ENCODE measurements at regions not wholly inside any gene's neighbourhood (a gene's known extent, or its start where the extent isn't known, plus 50 kb on each side); places are given as distances from the start of the nearest gene placed in this dataset.

DNA sequence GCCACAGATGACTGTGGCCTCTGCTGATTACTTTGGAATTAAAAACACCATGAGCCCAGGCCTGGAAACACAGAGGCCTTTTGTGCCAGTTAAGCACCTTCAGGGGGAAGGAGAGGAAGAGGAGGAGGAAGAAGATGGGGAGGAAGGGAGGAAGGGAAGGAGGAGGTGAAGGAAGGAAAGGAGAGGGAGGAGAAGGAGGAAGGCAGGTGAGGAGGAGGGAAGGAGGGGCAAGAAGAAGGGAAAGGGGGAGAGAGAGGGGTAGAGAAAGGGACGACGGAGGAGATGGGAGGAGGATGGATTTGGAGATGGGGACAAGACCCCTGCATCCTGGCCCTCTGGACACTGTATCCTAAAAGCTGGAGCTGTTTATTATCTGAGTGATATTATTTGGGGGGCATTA, 231.0 kb downstream of the UQCRFS1 start:
- Histone ChIP-seq H3K79me1 (ENCODE audit: low read depth, low read length) (no peaks in the 10 kb centered on the region), H3K27me3 (ENCODE audit: control insufficient read depth in 3 of 3, insufficient read depth in 3 of 3, low read depth in 1 of 3, low read length in 3 of 3) (no peaks in the 10 kb centered on the region)
- WGBS, 2 donors (ENCODE audit: extremely low coverage in 2 of 2, insufficient read length in 2 of 2, insufficient replicate concordance in 1 of 2): 100% methylated on average over 2 of the region's 2 CpGs

DNA sequence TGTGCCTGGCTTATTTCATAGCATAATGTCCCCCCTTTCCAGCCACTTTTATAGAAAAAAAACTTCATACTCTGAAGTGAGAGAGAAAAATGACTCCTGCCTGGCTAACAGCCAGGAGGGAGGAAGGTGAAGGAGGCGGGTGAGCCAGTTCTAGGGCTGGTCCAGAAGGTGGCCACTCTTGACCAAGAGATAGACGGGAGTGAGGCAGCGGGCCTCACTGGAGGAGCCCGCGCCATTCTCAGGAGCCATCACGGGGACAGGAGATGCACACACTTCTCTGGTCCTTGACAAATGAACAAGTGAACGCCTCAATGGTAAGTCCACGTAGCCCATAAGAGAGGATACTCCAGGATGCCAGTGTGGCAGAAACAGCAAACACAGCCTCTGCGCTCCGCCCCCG, 231.4 kb downstream of the UQCRFS1 start:
- Histone ChIP-seq H3K4me1 (ENCODE audit: control insufficient read depth in 2 of 2, insufficient read depth in 1 of 2, low read depth in 1 of 2, low read length in 2 of 2) (no peaks in the 10 kb centered on the region), H2BK5ac (ENCODE audit: low read length) (no peak overlapping the region)

More for the DNA sequence above, 231.0 kb downstream of the UQCRFS1 start:
- Histone ChIP-seq H2BK15ac (ENCODE audit: low read length) (no peak overlapping the region), H3K14ac (ENCODE audit: low read length) (no peak overlapping the region), H2AFZ (ENCODE audit: low read length) (no peak overlapping the region), H2BK5ac (ENCODE audit: low read length) (no peak overlapping the region), H4K91ac (ENCODE audit: low read depth, low read length, poor library complexity) (no peak overlapping the region), H3K4me2 (ENCODE audit: insufficient read depth, low read length, poor library complexity, severe bottlenecking) (no peak overlapping the region), H3K18ac (ENCODE audit: low read length) (no peak overlapping the region), H3K9ac (ENCODE audit: low read depth, low read length, poor library complexity) (no peak overlapping the region), H3K4ac (ENCODE audit: low read length) (no peak overlapping the region), H3K4me3 (ENCODE audit: low read length in 2 of 2) (no peak overlapping the region), H2BK120ac (ENCODE audit: low read depth, low read length) (no peak overlapping the region), H2AK5ac (ENCODE audit: low read depth, low read length) (no peak overlapping the region), H3K36me3 (replicated peaks in 1 of 2; ENCODE audit: control insufficient read depth in 2 of 2, insufficient read depth in 2 of 2, low read length in 2 of 2) (no peaks in the 10 kb centered on the region), H3K23ac (ENCODE audit: low read depth, low read length, poor library complexity) (no peak overlapping the region), H3K27ac (replicated peaks; ENCODE audit: low read length) (no peak overlapping the region), H3K9me3 (replicated peaks in 1 of 2; ENCODE audit: control insufficient read depth in 2 of 2, insufficient read depth in 1 of 2, low read depth in 1 of 2, low read length in 2 of 2) (no peaks in the 10 kb centered on the region), H4K8ac (ENCODE audit: low read depth, low read length) (no peak overlapping the region), H2BK12ac (ENCODE audit: low read length) (no peak overlapping the region), H3K4me1 (ENCODE audit: control insufficient read depth in 2 of 2, insufficient read depth in 1 of 2, low read depth in 1 of 2, low read length in 2 of 2) (no peaks in the 10 kb centered on the region)
- DNase-seq (ENCODE audit: low spot score): no peak

DNA sequence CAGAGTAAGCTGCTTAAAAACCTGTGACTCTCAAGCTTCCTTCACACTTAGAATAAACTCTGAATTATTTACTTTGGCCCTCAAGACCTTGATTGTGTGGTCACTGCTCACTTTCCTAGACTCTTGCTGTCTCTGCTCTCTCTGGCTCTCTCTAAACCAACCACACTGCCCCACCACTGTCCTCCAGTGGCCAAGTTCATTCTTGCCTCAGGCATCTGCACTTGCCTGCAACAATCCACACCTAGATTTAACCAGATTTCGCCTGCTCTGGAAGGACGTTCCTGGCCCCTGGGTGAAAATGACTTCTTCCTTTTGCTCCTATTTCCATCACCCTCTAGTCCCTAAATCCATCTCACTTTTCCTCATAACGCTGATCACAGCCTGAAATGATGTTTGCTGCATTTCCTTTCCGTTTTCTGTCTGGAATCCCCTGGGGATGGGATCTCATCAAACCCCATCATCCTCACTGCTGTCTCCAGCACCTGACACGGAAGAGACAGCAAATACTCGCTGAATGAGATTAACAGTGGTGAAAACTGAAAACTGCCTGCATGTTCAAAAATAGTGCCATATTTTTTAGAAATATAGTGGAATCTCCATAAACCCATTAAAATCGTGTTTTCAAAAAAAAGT, 232.6 kb downstream of the UQCRFS1 start:
- Histone ChIP-seq H4K8ac (ENCODE audit: low read depth, low read length) (no peak overlapping the region), H2AK5ac (ENCODE audit: low read depth, low read length) (no peak overlapping the region), H3K27ac (replicated peaks; ENCODE audit: low read length) (no peak overlapping the region)

More for the DNA sequence above, 231.4 kb downstream of the UQCRFS1 start:
- Histone ChIP-seq H3K79me1 (ENCODE audit: low read depth, low read length) (no peaks in the 10 kb centered on the region), H2BK120ac (ENCODE audit: low read depth, low read length) (no peak overlapping the region), H3K36me3 (replicated peaks in 1 of 2; ENCODE audit: control insufficient read depth in 2 of 2, insufficient read depth in 2 of 2, low read length in 2 of 2) (no peaks in the 10 kb centered on the region), H3K27ac (replicated peaks; ENCODE audit: low read length) (no peak overlapping the region), H3K9ac (ENCODE audit: low read depth, low read length, poor library complexity) (no peak overlapping the region), H2AK5ac (ENCODE audit: low read depth, low read length) (no peak overlapping the region), H3K4me3 (ENCODE audit: low read length in 2 of 2) (no peak overlapping the region), H4K8ac (ENCODE audit: low read depth, low read length) (no peak overlapping the region), H3K9me3 (replicated peaks in 1 of 2; ENCODE audit: control insufficient read depth in 2 of 2, insufficient read depth in 1 of 2, low read depth in 1 of 2, low read length in 2 of 2) (no peaks in the 10 kb centered on the region), H3K4me2 (ENCODE audit: insufficient read depth, low read length, poor library complexity, severe bottlenecking) (no peak overlapping the region), H3K18ac (ENCODE audit: low read length) (no peak overlapping the region), H2BK12ac (ENCODE audit: low read length) (no peak overlapping the region), H2AFZ (ENCODE audit: low read length) (no peak overlapping the region), H3K27me3 (ENCODE audit: control insufficient read depth in 3 of 3, insufficient read depth in 3 of 3, low read depth in 1 of 3, low read length in 3 of 3) (no peaks in the 10 kb centered on the region), H3K23ac (ENCODE audit: low read depth, low read length, poor library complexity) (no peak overlapping the region), H4K91ac (ENCODE audit: low read depth, low read length, poor library complexity) (no peak overlapping the region), H3K14ac (ENCODE audit: low read length) (no peak overlapping the region), H2BK15ac (ENCODE audit: low read length) (no peak overlapping the region), H3K4ac (ENCODE audit: low read length) (no peak overlapping the region)
- WGBS, 2 donors (ENCODE audit: extremely low coverage in 2 of 2, insufficient read length in 2 of 2, insufficient replicate concordance in 1 of 2): no CpG with 5 or more reads among the region's 11 CpGs
- DNase-seq (ENCODE audit: low spot score): no peak

DNA sequence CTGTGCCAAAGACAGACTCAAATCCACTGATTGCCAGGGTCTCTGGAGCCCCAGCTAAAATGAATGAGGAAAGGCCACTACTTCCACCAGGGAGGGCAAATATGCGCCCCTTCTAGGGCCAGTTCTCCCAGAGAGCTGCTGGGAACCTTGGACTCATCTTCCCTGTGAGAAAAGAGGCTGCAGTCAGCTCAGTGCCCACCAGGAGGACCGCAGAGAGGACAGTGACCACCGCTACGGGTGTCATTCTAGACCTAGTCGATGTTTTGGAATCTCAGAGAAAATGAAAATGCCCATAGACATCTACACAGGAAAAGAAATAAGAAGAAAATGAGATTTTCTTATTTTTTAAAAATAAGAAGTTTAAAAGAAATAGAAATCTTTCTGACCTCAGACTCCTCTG, 235.1 kb downstream of the UQCRFS1 start:
- H3K4ac ChIP-seq (ENCODE audit: low read length): no peak overlapping the region
- no peak overlapping the region for H3K9ac ChIP-seq (ENCODE audit: low read depth, low read length, poor library complexity)
- no peak overlapping the region for H2BK5ac ChIP-seq (ENCODE audit: low read length)
- H2BK12ac ChIP-seq (ENCODE audit: low read length): no peak overlapping the region
- no peak overlapping the region for H3K18ac ChIP-seq (ENCODE audit: low read length)
- H3K4me1 ChIP-seq (ENCODE audit: control insufficient read depth in 2 of 2, insufficient read depth in 1 of 2, low read depth in 1 of 2, low read length in 2 of 2): no peaks in the 10 kb centered on the region
- H3K36me3 ChIP-seq (replicated peaks in 1 of 2; ENCODE audit: control insufficient read depth in 2 of 2, insufficient read depth in 2 of 2, low read length in 2 of 2): no peaks in the 10 kb centered on the region
- no peak overlapping the region for H4K91ac ChIP-seq (ENCODE audit: low read depth, low read length, poor library complexity)
- WGBS, 2 donors (ENCODE audit: extremely low coverage in 2 of 2, insufficient read length in 2 of 2, insufficient replicate concordance in 1 of 2): no CpG with 5 or more reads among the region's 5 CpGs
- no peaks in the 10 kb centered on the region for H3K27me3 ChIP-seq (ENCODE audit: control insufficient read depth in 3 of 3, insufficient read depth in 3 of 3, low read depth in 1 of 3, low read length in 3 of 3)
- no peak overlapping the region for H4K8ac ChIP-seq (ENCODE audit: low read depth, low read length)
- H2BK120ac ChIP-seq (ENCODE audit: low read depth, low read length): no peak overlapping the region
- no peak overlapping the region for H3K27ac ChIP-seq (replicated peaks; ENCODE audit: low read length)
- no peak overlapping the region for H2AK5ac ChIP-seq (ENCODE audit: low read depth, low read length)
- H3K9me3 ChIP-seq (replicated peaks in 1 of 2; ENCODE audit: control insufficient read depth in 2 of 2, insufficient read depth in 1 of 2, low read depth in 1 of 2, low read length in 2 of 2): no peaks in the 10 kb centered on the region
- no peak overlapping the region for H2BK15ac ChIP-seq (ENCODE audit: low read length)
- H3K79me1 ChIP-seq (ENCODE audit: low read depth, low read length): no peaks in the 10 kb centered on the region
- H2AFZ ChIP-seq (ENCODE audit: low read length): no peak overlapping the region
- no peak overlapping the region for H3K4me3 ChIP-seq (ENCODE audit: low read length in 2 of 2)
- DNase-seq (ENCODE audit: low spot score): no peak
- no peak overlapping the region for H3K4me2 ChIP-seq (ENCODE audit: insufficient read depth, low read length, poor library complexity, severe bottlenecking)
- H3K14ac ChIP-seq (ENCODE audit: low read length): no peak overlapping the region
- no peak overlapping the region for H3K23ac ChIP-seq (ENCODE audit: low read depth, low read length, poor library complexity)

More for the DNA sequence above, 232.6 kb downstream of the UQCRFS1 start:
- no peaks in the 10 kb centered on the region for H3K9me3 ChIP-seq (replicated peaks in 1 of 2; ENCODE audit: control insufficient read depth in 2 of 2, insufficient read depth in 1 of 2, low read depth in 1 of 2, low read length in 2 of 2)
- H3K27me3 ChIP-seq (ENCODE audit: control insufficient read depth in 3 of 3, insufficient read depth in 3 of 3, low read depth in 1 of 3, low read length in 3 of 3): no peaks in the 10 kb centered on the region
- no peak overlapping the region for H3K18ac ChIP-seq (ENCODE audit: low read length)
- H3K14ac ChIP-seq (ENCODE audit: low read length): no peak overlapping the region
- H3K4ac ChIP-seq (ENCODE audit: low read length): no peak overlapping the region
- no peak overlapping the region for H3K9ac ChIP-seq (ENCODE audit: low read depth, low read length, poor library complexity)
- no peak overlapping the region for H2BK12ac ChIP-seq (ENCODE audit: low read length)
- no peak overlapping the region for H2BK15ac ChIP-seq (ENCODE audit: low read length)
- H4K91ac ChIP-seq (ENCODE audit: low read depth, low read length, poor library complexity): no peak overlapping the region
- H2BK5ac ChIP-seq (ENCODE audit: low read length): no peak overlapping the region
- H2AFZ ChIP-seq (ENCODE audit: low read length): no peak overlapping the region
- no peak for DNase-seq (ENCODE audit: low spot score)
- no peaks in the 10 kb centered on the region for H3K4me1 ChIP-seq (ENCODE audit: control insufficient read depth in 2 of 2, insufficient read depth in 1 of 2, low read depth in 1 of 2, low read length in 2 of 2)
- H3K4me3 ChIP-seq (ENCODE audit: low read length in 2 of 2): no peak overlapping the region
- no peak overlapping the region for H3K23ac ChIP-seq (ENCODE audit: low read depth, low read length, poor library complexity)
- no peak overlapping the region for H2BK120ac ChIP-seq (ENCODE audit: low read depth, low read length)
- H3K79me1 ChIP-seq (ENCODE audit: low read depth, low read length): no peaks in the 10 kb centered on the region
- no CpG with 5 or more reads among the region's 7 CpGs for WGBS, 2 donors (ENCODE audit: extremely low coverage in 2 of 2, insufficient read length in 2 of 2, insufficient replicate concordance in 1 of 2)
- no peak overlapping the region for H3K4me2 ChIP-seq (ENCODE audit: insufficient read depth, low read length, poor library complexity, severe bottlenecking)
- no peaks in the 10 kb centered on the region for H3K36me3 ChIP-seq (replicated peaks in 1 of 2; ENCODE audit: control insufficient read depth in 2 of 2, insufficient read depth in 2 of 2, low read length in 2 of 2)

Data from neuronal stem cell (in vitro differentiated cells).